DND-41 (cell line): ENCODE measurements at regions not wholly inside any gene's neighbourhood (a gene's known extent, or its start where the extent isn't known, plus 50 kb on each side); places are given as distances from the start of the nearest gene placed in this dataset.

Experiments used
- ATAC-seq: fragments of 200-7000 bp; cut with Tn5 transposase; 3 replicates; pipeline ENCODE4 v1.9.1; 2021; ENCODE audit warnings: low read depth; ENCODE audit not compliant: insufficient read depth
- DNase-seq: peaks from one replicate; pipeline ENCODE4 v3.0.0-alpha.2; 2020
- H2AFZ ChIP-seq: 2 replicates; pipeline ENCODE4 v1.6.0; 2012; ENCODE audit warnings: low read depth, low read length
- H3K27ac ChIP-seq: 2 replicates; pipeline ENCODE4 v1.5.1; 2012; ENCODE audit warnings: low read length, inconsistent platforms
- H3K27me3 ChIP-seq: fragments of 200-600 bp; sonication (generic); 2 replicates; pipeline ENCODE4 v1.6.0; 2012; ENCODE audit warnings: low read length, mild to moderate bottlenecking, inconsistent platforms; ENCODE audit not compliant: insufficient read depth, poor library complexity
- H3K36me3 ChIP-seq: 2 replicates; pipeline ENCODE4 v1.5.1; 2012; ENCODE audit warnings: low read length, inconsistent platforms; ENCODE audit not compliant: insufficient read depth
- H3K4me1 ChIP-seq: 2 replicates; pipeline ENCODE4 v1.5.1; 2012; ENCODE audit warnings: mild to moderate bottlenecking, low read length; ENCODE audit not compliant: insufficient read depth
- H3K4me2 ChIP-seq: 2 replicates; pipeline ENCODE4 v1.6.0; 2012; ENCODE audit warnings: mild to moderate bottlenecking, moderate library complexity, low read length, inconsistent platforms; ENCODE audit not compliant: insufficient read depth
- H3K4me3 ChIP-seq, 2 experiments: fragments of 200-600 bp in 1 of 2; shearing (Covaris generic) in 1 of 2; 2 replicates each; pipeline ENCODE4 v1.5.1; 2012 to 2016; ENCODE audit warnings: inconsistent platforms in 2 of 2, low read length in 2 of 2, mild to moderate bottlenecking in 2 of 2, low read depth in 1 of 2, moderate library complexity in 1 of 2
- H3K79me2 ChIP-seq: 2 replicates; pipeline ENCODE4 v1.6.0; 2012; ENCODE audit warnings: low read length, inconsistent platforms; ENCODE audit not compliant: insufficient read depth
- H3K9ac ChIP-seq: 2 replicates; pipeline ENCODE4 v1.6.0; 2012; ENCODE audit warnings: low read depth, mild to moderate bottlenecking, inconsistent platforms, low read length, moderate library complexity
- H3K9me3 ChIP-seq: 2 replicates; pipeline ENCODE4 v1.5.1; 2012; ENCODE audit warnings: low read length, moderate library complexity, mild to moderate bottlenecking, inconsistent platforms; ENCODE audit not compliant: insufficient read depth, severe bottlenecking
- H4K20me1 ChIP-seq: 2 replicates; pipeline ENCODE4 v1.6.0; 2012; ENCODE audit warnings: low read length; ENCODE audit not compliant: insufficient read depth
- CTCF ChIP-seq: IDR thresholded peaks from 2 replicates; pipeline ENCODE4 v1.5.1; 2012; ENCODE audit warnings: borderline replicate concordance, low read length, moderate library complexity, mild to moderate bottlenecking; ENCODE audit not compliant: poor library complexity, severe bottlenecking; ENCODE audit errors: extremely low read depth
- EZH2 ChIP-seq: IDR thresholded peaks from 3 replicates; pipeline ENCODE4 v1.6.1; 2012; ENCODE audit warnings: borderline replicate concordance, low read depth, mild to moderate bottlenecking, moderate library complexity, low read length, inconsistent platforms; ENCODE audit not compliant: severe bottlenecking

- H3K4me2 ChIP-seq = no peak overlapping the region
- ATAC-seq (no peak), DNase-seq (no peak)
- H3K27ac ChIP-seq = no peak overlapping the region
- H3K9ac ChIP-seq = no peak overlapping the region
- H3K36me3 ChIP-seq = no peaks in the 10 kb centered on the region; the same call in 1 of the 2 replicates
- H3K79me2 ChIP-seq = peaks cover 6% of the 10 kb centered on the region; the same call in 1 of the 2 replicates
- peaks cover 12% of the 10 kb centered on the region for H3K9me3 ChIP-seq
- no peaks in the 10 kb centered on the region for H3K27me3 ChIP-seq
- no peak overlapping the region for H2AFZ ChIP-seq
- H3K4me3 ChIP-seq = no peak overlapping the region
- no peak for TF ChIP-seq CTCF
- no peak for TF ChIP-seq EZH2
- no peaks in the 10 kb centered on the region for H4K20me1 ChIP-seq
- H3K4me1 ChIP-seq = peaks cover 23% of the 10 kb centered on the region
Observed at GRCh38 chr2:156671706-156672361, 235.7 kb downstream of the GPD2 start.

- H3K4me1 ChIP-seq = peaks cover 14% of the 10 kb centered on the region
- ATAC-seq = peak; percentile 48; the same call in 1 of the 3 replicates
- H3K4me3 ChIP-seq = no peak overlapping the region
- no peak overlapping the region for H3K27ac ChIP-seq
- TF ChIP-seq CTCF = no peak
- TF ChIP-seq EZH2 = no peak
- no peak overlapping the region for H3K4me2 ChIP-seq
- DNase-seq = no peak
- no peak overlapping the region for H3K9ac ChIP-seq
- no peaks in the 10 kb centered on the region for H4K20me1 ChIP-seq
- H2AFZ ChIP-seq = no peak overlapping the region
- no peaks in the 10 kb centered on the region; the same call in 1 of the 2 replicates for H3K36me3 ChIP-seq
- H3K79me2 ChIP-seq = peaks cover 6% of the 10 kb centered on the region; the same call in 1 of the 2 replicates
- H3K9me3 ChIP-seq = peaks cover 10% of the 10 kb centered on the region
- H3K27me3 ChIP-seq = no peaks in the 10 kb centered on the region
Observed at GRCh38 chr2:156672556-156673332, 236.6 kb downstream of the GPD2 start.

- peaks cover 10% of the 10 kb centered on the region; the same call in 1 of the 2 replicates for H3K4me1 ChIP-seq
- no peak overlapping the region for H3K27ac ChIP-seq
- H3K27me3 ChIP-seq = no peaks in the 10 kb centered on the region
- TF ChIP-seq EZH2 (no peak), CTCF (no peak)
- H4K20me1 ChIP-seq = no peaks in the 10 kb centered on the region
- DNase-seq (no peak), ATAC-seq (no peak)
- H3K9me3 ChIP-seq = peaks cover 5% of the 10 kb centered on the region
- H2AFZ ChIP-seq = no peak overlapping the region
- peaks cover 4% of the 10 kb centered on the region; the same call in 1 of the 2 replicates for H3K79me2 ChIP-seq
- no peak overlapping the region for H3K4me2 ChIP-seq
- no peaks in the 10 kb centered on the region for H3K36me3 ChIP-seq
- H3K4me3 ChIP-seq = no peak overlapping the region
- no peak overlapping the region for H3K9ac ChIP-seq
Observed at GRCh38 chr2:156673333-156673615, 237.1 kb downstream of the GPD2 start.
